H1 (cell line): ENCODE measurements at regions not wholly inside any gene's neighbourhood (a gene's known extent, or its start where the extent isn't known, plus 50 kb on each side); places are given as distances from the start of the nearest gene placed in this dataset.

Source experiments
- SRF ChIP-seq: IDR thresholded peaks from 2 replicates; pipeline ENCODE4 v1.6.1; 2011; ENCODE audit warnings: mild to moderate bottlenecking, low read depth, low read length, moderate library complexity

- no peak for TF ChIP-seq SRF
- TF ChIP-seq, all 59 proteins: peak for 0
Measured at GRCh38 chr18:64840911-64841701, 692.2 kb upstream of the LINC00305 start (continued).
